SK-N-MC (cell line): ENCODE measurements at regions not wholly inside any gene's neighbourhood (a gene's known extent, or its start where the extent isn't known, plus 50 kb on each side); places are given as distances from the start of the nearest gene placed in this dataset.

ENCODE experiments used
- DNase-seq: peaks from one replicate; pipeline ENCODE4 v3.0.0-alpha.2; 2011; ENCODE audit warnings: low read depth, low spot score
- H3K27ac ChIP-seq: fragments of 200-600 bp; sonication (generic); 2 replicates; pipeline ENCODE4 v1.5.1; 2016; ENCODE audit warnings: mixed run types
- H3K36me3 ChIP-seq: fragments of 200-600 bp; sonication (generic); 2 replicates; pipeline ENCODE4 v1.6.1; 2017; ENCODE audit warnings: antibody characterized with exemption, low read length, mixed read lengths; ENCODE audit not compliant: insufficient read depth
- H3K4me3 ChIP-seq: fragments of 200-600 bp; sonication (generic); 2 replicates; pipeline ENCODE4 v1.5.1; 2016
- H3K9ac ChIP-seq: fragments of 200-600 bp; sonication (generic); 2 replicates; pipeline ENCODE4 v1.8.0; 2017; ENCODE audit warnings: mixed run types, mixed read lengths; ENCODE audit not compliant: insufficient read length
- H3K9me3 ChIP-seq: fragments of 200-600 bp; sonication (generic); 2 replicates; pipeline ENCODE4 v1.6.1; 2017; ENCODE audit warnings: low read depth, mild to moderate bottlenecking, antibody characterized with exemption, low read length, moderate library complexity, mixed read lengths
- EZH2 ChIP-seq: fragments of 200-600 bp; sonication (generic); IDR thresholded peaks from one replicate; pipeline ENCODE4 v1.6.1; 2017; ENCODE audit warnings: antibody characterized with exemption
- FOXP2 ChIP-seq: optimal IDR thresholded peaks from 2 replicates; pipeline ENCODE3; 2011; ENCODE audit warnings: mild to moderate bottlenecking, moderate library complexity; ENCODE audit not compliant: insufficient read depth; ENCODE audit errors: extremely low read length, control extremely low read depth
- POLR2AphosphoS5 ChIP-seq: IDR thresholded peaks from 2 replicates; pipeline ENCODE4 v1.6.1; 2012; ENCODE audit warnings: mild to moderate bottlenecking, low read depth, low read length, borderline replicate concordance

- Histone ChIP-seq H3K4me3 (no peak overlapping the region), H3K9ac (no peak overlapping the region), H3K9me3 (no peaks in the 10 kb centered on the region), H3K27ac (peak overlapping the region; percentile 77), H3K36me3 (no peaks in the 10 kb centered on the region)
- no peak for DNase-seq
- no peak for TF ChIP-seq EZH2
- no peak; the same call in 1 of the 2 replicates for TF ChIP-seq POLR2AphosphoS5
- TF ChIP-seq FOXP2 = no peak
Measured at GRCh38 chr6:18579166-18579565, 192.0 kb downstream of the RNF144B start.

GRCh38 chr6:18579869-18580268, 192.7 kb downstream of the RNF144B start:
- peak; percentile 32; the same call in 1 of the 2 replicates for TF ChIP-seq POLR2AphosphoS5
- TF ChIP-seq FOXP2 = no peak
- Histone ChIP-seq H3K9me3 (no peaks in the 10 kb centered on the region), H3K27ac (peak overlapping the region; percentile 77), H3K4me3 (no peak overlapping the region), H3K36me3 (no peaks in the 10 kb centered on the region), H3K9ac (no peak overlapping the region)
- no peak for DNase-seq

- Histone ChIP-seq H3K9me3 (no peaks in the 10 kb centered on the region), H3K27ac (no peak overlapping the region), H3K4me3 (no peak overlapping the region), H3K9ac (no peak overlapping the region), H3K36me3 (no peaks in the 10 kb centered on the region)
- no peak for DNase-seq
- TF ChIP-seq POLR2AphosphoS5 (no peak), EZH2 (no peak), FOXP2 (no peak)
Measured at GRCh38 chr6:18584372-18584771, 197.2 kb downstream of the RNF144B start.

GRCh38 chr6:18585032-18585573, 198.0 kb downstream of the RNF144B start:
- no peak for DNase-seq
- no peak for TF ChIP-seq EZH2
- TF ChIP-seq FOXP2 = no peak
- TF ChIP-seq POLR2AphosphoS5 = no peak
- H3K9me3 ChIP-seq = no peaks in the 10 kb centered on the region
- H3K27ac ChIP-seq = no peak overlapping the region
- H3K9ac ChIP-seq = no peak overlapping the region
- no peak overlapping the region for H3K4me3 ChIP-seq
- no peaks in the 10 kb centered on the region for H3K36me3 ChIP-seq

GRCh38 chr6:18586133-18586532, 199.0 kb downstream of the RNF144B start:
- Histone ChIP-seq H3K9ac (no peak overlapping the region), H3K36me3 (no peaks in the 10 kb centered on the region), H3K27ac (no peak overlapping the region), H3K9me3 (no peaks in the 10 kb centered on the region), H3K4me3 (no peak overlapping the region)
- no peak for TF ChIP-seq FOXP2
- TF ChIP-seq POLR2AphosphoS5 = no peak
- no peak for TF ChIP-seq EZH2
- DNase-seq = no peak

- Histone ChIP-seq H3K9me3 (no peaks in the 10 kb centered on the region), H3K36me3 (no peaks in the 10 kb centered on the region), H3K9ac (peak overlapping the region; percentile 51), H3K27ac (peak overlapping the region; percentile 89), H3K4me3 (peak overlapping the region; percentile 44)
- TF ChIP-seq POLR2AphosphoS5 (0 out of 2 replicates have a peak, but pooled peaks have one; percentile 17), EZH2 (no peak)
- peak; percentile 96 for DNase-seq
Measured at GRCh38 chr6:18595774-18596530, 208.8 kb downstream of the RNF144B start.

GRCh38 chr6:18596531-18596835, 209.3 kb downstream of the RNF144B start:
- H3K9me3 ChIP-seq = no peaks in the 10 kb centered on the region
- no peak for DNase-seq
- peak overlapping the region; percentile 44; the same call in 1 of the 2 replicates for H3K4me3 ChIP-seq
- no peak for TF ChIP-seq POLR2AphosphoS5
- no peak for TF ChIP-seq FOXP2
- no peak for TF ChIP-seq EZH2
- H3K27ac ChIP-seq = peak overlapping the region; percentile 88
- peak overlapping the region; percentile 51 for H3K9ac ChIP-seq
- H3K36me3 ChIP-seq = no peaks in the 10 kb centered on the region

GRCh38 chr6:18598551-18599264, 211.6 kb downstream of the RNF144B start:
- Histone ChIP-seq H3K27ac (peak overlapping the region; percentile 88), H3K36me3 (no peaks in the 10 kb centered on the region), H3K9me3 (no peaks in the 10 kb centered on the region), H3K4me3 (peak overlapping the region; percentile 11; the same call in 1 of the 2 replicates), H3K9ac (no peak overlapping the region)
- DNase-seq = no peak
- TF ChIP-seq FOXP2 (no peak), POLR2AphosphoS5 (no peak; the same call in 1 of the 2 replicates), EZH2 (no peak)
